ENCODE measurements at regions not wholly inside any gene's neighbourhood (a gene's known extent, or its start where the extent isn't known, plus 50 kb on each side); places are given as distances from the start of the nearest gene placed in this dataset.

DNA sequence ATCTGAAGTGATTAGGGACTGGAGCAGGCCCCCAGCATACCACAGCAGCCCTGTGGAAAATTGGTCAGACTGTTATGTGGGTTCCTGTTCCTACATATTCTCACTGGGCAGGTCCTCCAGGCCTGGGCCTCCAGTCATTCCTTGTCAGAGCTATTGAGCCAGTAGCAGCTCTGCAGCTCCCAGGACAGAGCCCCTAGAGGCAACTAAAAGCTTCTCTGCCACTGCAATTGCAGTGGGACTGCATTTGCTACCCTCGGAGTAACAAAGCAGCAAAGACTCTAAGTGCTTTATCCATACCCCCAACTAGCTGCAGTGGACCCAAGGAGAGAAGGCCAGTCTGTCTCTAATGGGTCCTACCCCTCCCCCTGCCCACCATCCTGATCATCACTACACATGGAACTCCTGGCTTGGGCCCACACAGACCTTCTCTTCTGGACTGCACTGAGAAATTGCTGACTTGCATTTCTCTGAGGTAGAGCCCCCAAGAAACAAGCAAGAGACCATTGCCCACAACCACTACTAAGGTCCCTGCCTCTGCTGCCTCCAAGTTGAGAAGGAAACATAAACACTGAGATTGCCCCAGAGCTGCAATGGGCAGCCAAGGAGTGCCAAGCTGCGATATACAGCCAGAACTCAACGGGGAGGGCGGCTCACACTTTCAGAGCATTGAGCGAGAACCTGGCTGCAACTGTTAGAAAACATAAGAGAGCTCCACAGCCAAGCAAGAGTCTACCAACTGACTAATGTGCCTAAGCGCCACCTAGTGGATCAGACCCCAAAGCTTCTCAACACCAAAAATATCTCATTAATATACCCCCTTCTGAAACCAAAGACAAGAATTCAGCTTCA is 738.7 kb upstream of the NDST4 start:
- in situ Hi-C loops (cut with HindIII; ENCODE audit: extremely low pct_ligation_motif_present, low pct_unique_long_range_greater_than_20kb), result loop anchor here (25.0 kb wide), 1 partner anchor 765 kb away; no protein-coding TSS in a partner anchor
- H3K79me2 ChIP-seq (ENCODE audit: insufficient read depth, low read length), result no peaks in the 10 kb centered on the region
- no peak overlapping the region for H2AFZ ChIP-seq (ENCODE audit: low read length)
- no peaks in the 10 kb centered on the region for H3K4me1 ChIP-seq (ENCODE audit: insufficient read depth, low read length)
- H3K36me3 ChIP-seq (replicated peaks in 1 of 2; ENCODE audit: control insufficient read depth in 1 of 2, insufficient read depth in 2 of 2, low read length in 2 of 2), result no peaks in the 10 kb centered on the region
- H4K20me1 ChIP-seq (ENCODE audit: insufficient read depth, low read length), result no peaks in the 10 kb centered on the region
- FAIRE-seq, result no peak
- no peaks in the 10 kb centered on the region for H3K9me3 ChIP-seq (ENCODE audit: low read length)
- peak; percentile 94 for ATAC-seq
- no TSS peak for BruUV-seq (replicated peaks)
- H3K27me3 ChIP-seq (ENCODE audit: control insufficient read depth in 1 of 2, insufficient read depth in 2 of 2, low read length in 2 of 2), result no peaks in the 10 kb centered on the region
- peak; percentile 53 for DNase-seq (ENCODE audit: low spot score)
- no peak overlapping the region for H3K4me3 ChIP-seq (replicated peaks in 1 of 3; ENCODE audit: insufficient read depth in 1 of 3, low read depth in 2 of 3, low read length in 3 of 3)
- intact Hi-C loops (cut with micrococcal nuclease; ENCODE audit: unreplicated experiment), result loop anchor here (1.0 kb wide), 2 partner anchors 618 to 762 kb away; no protein-coding TSS in a partner anchor
- no peak overlapping the region for H3K9ac ChIP-seq (ENCODE audit: insufficient read depth, low read depth, low read length)
- ChIA-PET POLR2A (no interaction called here), CTCF (ENCODE audit: low intra/inter-chr PET ratio, low total read pairs) (interaction anchor here (0.8 to 2.1 kb wide), 2 partner anchors 618 to 732 kb away, joined by 3 to 5 read pairs; no protein-coding TSS in a partner anchor)
- 3% methylated on average over 6 of the region's 6 CpGs for WGBS (ENCODE audit: low lambda C conversion rate)
- H3K27ac ChIP-seq (ENCODE audit: extremely low read length, insufficient read depth, low read length), result no peak overlapping the region
- no peak overlapping the region for H3K4me2 ChIP-seq (ENCODE audit: low read depth, low read length)
- no peak for TF ChIP-seq ZNF101 (CRISPR knock-in tag; IDR thresholded peaks at IDR 0.05; ENCODE audit: borderline replicate concordance, low read depth)
- no peak for TF ChIP-seq NFE2L1 (CRISPR knock-in tag; IDR thresholded peaks at IDR 0.05; ENCODE audit: borderline replicate concordance)
- no peak for TF ChIP-seq THYN1 (CRISPR knock-in tag; IDR thresholded peaks at IDR 0.05; ENCODE audit: borderline replicate concordance, low read depth)
- TF ChIP-seq ZFAT (CRISPR knock-in tag; conservative IDR thresholded peaks at IDR 0.05), result no peak
- TF ChIP-seq MAFF (IDR thresholded peaks at IDR 0.05; ENCODE audit: low read depth, low read length), result peak; percentile 94
- no peak for TF ChIP-seq SIX4 (CRISPR knock-in tag; IDR thresholded peaks at IDR 0.05)
- TF ChIP-seq, protein P1, sequence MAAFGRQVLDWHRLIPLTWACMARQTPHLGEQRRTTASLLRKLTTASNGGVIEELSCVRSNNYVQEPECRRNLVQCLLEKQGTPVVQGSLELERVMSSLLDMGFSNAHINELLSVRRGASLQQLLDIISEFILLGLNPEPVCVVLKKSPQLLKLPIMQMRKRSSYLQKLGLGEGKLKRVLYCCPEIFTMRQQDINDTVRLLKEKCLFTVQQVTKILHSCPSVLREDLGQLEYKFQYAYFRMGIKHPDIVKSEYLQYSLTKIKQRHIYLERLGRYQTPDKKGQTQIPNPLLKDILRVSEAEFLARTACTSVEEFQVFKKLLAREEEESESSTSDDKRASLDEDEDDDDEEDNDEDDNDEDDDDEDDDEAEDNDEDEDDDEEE (CRISPR knock-in tag; IDR thresholded peaks at IDR 0.05), result no peak
- peak; percentile 70 for TF ChIP-seq SMC3 (IDR thresholded peaks at IDR 0.05; ENCODE audit: low read length)
- TF ChIP-seq, protein P2, sequence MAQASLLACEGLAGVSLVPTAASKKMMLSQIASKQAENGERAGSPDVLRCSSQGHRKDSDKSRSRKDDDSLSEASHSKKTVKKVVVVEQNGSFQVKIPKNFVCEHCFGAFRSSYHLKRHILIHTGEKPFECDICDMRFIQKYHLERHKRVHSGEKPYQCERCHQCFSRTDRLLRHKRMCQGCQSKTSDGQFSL (CRISPR knock-in tag; IDR thresholded peaks at IDR 0.05), result no peak
- TF ChIP-seq, protein P3, sequence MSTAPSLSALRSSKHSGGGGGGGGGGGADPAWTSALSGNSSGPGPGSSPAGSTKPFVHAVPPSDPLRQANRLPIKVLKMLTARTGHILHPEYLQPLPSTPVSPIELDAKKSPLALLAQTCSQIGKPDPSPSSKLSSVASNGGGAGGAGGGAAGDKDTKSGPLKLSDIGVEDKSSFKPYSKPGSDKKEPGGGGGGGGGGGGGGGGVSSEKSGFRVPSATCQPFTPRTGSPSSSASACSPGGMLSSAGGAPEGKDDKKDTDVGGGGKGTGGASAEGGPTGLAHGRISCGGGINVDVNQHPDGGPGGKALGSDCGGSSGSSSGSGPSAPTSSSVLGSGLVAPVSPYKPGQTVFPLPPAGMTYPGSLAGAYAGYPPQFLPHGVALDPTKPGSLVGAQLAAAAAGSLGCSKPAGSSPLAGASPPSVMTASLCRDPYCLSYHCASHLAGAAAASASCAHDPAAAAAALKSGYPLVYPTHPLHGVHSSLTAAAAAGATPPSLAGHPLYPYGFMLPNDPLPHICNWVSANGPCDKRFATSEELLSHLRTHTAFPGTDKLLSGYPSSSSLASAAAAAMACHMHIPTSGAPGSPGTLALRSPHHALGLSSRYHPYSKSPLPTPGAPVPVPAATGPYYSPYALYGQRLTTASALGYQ (CRISPR knock-in tag; IDR thresholded peaks at IDR 0.05), result no peak
- TF ChIP-seq, protein P4, sequence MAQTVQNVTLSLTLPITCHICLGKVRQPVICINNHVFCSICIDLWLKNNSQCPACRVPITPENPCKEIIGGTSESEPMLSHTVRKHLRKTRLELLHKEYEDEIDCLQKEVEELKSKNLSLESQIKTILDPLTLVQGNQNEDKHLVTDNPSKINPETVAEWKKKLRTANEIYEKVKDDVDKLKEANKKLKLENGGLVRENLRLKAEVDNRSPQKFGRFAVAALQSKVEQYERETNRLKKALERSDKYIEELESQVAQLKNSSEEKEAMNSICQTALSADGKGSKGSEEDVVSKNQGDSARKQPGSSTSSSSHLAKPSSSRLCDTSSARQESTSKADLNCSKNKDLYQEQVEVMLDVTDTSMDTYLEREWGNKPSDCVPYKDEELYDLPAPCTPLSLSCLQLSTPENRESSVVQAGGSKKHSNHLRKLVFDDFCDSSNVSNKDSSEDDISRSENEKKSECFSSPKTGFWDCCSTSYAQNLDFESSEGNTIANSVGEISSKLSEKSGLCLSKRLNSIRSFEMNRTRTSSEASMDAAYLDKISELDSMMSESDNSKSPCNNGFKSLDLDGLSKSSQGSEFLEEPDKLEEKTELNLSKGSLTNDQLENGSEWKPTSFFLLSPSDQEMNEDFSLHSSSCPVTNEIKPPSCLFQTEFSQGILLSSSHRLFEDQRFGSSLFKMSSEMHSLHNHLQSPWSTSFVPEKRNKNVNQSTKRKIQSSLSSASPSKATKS (CRISPR knock-in tag; IDR thresholded peaks at IDR 0.05), result no peak
- no peak for TF ChIP-seq ADNP (CRISPR knock-in tag; IDR thresholded peaks at IDR 0.05)
- TF ChIP-seq RAD21 (CRISPR knock-in tag; IDR thresholded peaks at IDR 0.05), result 0 out of 2 replicates have a peak, but pooled peaks have one; percentile 15
- TF ChIP-seq, protein P5, sequence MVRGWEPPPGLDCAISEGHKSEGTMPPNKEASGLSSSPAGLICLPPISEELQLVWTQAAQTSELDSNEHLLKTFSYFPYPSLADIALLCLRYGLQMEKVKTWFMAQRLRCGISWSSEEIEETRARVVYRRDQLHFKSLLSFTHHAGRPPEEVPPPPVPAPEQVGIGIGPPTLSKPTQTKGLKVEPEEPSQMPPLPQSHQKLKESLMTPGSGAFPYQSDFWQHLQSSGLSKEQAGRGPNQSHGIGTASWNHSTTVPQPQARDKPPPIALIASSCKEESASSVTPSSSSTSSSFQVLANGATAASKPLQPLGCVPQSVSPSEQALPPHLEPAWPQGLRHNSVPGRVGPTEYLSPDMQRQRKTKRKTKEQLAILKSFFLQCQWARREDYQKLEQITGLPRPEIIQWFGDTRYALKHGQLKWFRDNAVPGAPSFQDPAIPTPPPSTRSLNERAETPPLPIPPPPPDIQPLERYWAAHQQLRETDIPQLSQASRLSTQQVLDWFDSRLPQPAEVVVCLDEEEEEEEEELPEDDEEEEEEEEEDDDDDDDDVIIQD (CRISPR knock-in tag; IDR thresholded peaks at IDR 0.05; ENCODE audit: low read depth), result no peak
- TF ChIP-seq, protein P6, sequence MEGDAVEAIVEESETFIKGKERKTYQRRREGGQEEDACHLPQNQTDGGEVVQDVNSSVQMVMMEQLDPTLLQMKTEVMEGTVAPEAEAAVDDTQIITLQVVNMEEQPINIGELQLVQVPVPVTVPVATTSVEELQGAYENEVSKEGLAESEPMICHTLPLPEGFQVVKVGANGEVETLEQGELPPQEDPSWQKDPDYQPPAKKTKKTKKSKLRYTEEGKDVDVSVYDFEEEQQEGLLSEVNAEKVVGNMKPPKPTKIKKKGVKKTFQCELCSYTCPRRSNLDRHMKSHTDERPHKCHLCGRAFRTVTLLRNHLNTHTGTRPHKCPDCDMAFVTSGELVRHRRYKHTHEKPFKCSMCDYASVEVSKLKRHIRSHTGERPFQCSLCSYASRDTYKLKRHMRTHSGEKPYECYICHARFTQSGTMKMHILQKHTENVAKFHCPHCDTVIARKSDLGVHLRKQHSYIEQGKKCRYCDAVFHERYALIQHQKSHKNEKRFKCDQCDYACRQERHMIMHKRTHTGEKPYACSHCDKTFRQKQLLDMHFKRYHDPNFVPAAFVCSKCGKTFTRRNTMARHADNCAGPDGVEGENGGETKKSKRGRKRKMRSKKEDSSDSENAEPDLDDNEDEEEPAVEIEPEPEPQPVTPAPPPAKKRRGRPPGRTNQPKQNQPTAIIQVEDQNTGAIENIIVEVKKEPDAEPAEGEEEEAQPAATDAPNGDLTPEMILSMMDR (CRISPR knock-in tag; IDR thresholded peaks at IDR 0.05), result peak; percentile 61

Data from HepG2 (cell line).